ENCODE measurements at regions not wholly inside any gene's neighbourhood (a gene's known extent, or its start where the extent isn't known, plus 50 kb on each side); places are given as distances from the start of the nearest gene placed in this dataset.

- TF ChIP-seq, protein P1, sequence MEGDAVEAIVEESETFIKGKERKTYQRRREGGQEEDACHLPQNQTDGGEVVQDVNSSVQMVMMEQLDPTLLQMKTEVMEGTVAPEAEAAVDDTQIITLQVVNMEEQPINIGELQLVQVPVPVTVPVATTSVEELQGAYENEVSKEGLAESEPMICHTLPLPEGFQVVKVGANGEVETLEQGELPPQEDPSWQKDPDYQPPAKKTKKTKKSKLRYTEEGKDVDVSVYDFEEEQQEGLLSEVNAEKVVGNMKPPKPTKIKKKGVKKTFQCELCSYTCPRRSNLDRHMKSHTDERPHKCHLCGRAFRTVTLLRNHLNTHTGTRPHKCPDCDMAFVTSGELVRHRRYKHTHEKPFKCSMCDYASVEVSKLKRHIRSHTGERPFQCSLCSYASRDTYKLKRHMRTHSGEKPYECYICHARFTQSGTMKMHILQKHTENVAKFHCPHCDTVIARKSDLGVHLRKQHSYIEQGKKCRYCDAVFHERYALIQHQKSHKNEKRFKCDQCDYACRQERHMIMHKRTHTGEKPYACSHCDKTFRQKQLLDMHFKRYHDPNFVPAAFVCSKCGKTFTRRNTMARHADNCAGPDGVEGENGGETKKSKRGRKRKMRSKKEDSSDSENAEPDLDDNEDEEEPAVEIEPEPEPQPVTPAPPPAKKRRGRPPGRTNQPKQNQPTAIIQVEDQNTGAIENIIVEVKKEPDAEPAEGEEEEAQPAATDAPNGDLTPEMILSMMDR (IDR thresholded peaks at IDR 0.05; ENCODE audit: borderline replicate concordance, control extremely low read depth, extremely low read depth, insufficient read depth, missing control alignments): no peak
- in situ Hi-C loops (cut with MboI; ENCODE audit: low sequenced_read_pairs, unreplicated experiment): no loop called here
- DNase-seq (ENCODE audit: low spot score): no peak
These were observed 181.8 kb downstream of the MACC1 start for GRCh38 chr7:20035279-20035875.

DNA sequence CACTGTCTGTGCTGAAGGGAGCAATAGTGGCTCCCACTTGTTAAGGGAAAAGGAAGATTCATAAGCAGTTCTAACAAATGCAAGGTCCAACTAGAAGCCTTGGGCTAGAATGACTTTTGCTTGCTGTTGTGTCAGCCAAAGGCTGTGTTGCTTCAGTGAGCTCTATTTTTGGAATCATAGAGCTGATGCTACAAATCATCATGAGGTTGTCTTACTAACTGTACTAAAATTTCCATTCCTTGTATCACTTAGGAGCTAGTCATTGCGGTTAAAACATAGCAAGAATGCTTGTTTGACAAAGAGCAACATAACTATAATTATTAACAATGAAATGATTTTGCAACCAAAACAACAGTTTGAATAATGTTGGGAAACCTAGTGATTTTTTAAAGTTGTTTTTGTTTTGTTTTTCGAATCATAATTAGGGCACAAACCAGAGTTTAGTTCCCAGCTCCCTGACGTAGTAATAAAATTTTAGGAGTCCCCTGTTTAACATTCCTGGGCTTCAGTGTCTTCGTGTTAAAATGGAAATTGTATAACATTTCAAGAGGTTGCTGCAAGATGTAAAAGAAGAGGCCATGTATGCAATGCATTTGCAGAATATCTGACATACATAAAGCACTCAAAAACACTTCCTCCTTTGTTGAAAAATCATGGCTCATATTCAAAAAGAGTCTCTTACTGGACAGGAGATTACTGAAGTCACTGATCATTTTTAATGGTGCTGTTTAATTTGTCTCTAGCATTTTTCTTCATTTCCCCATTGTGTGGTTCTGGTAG is 183.4 kb downstream of the MACC1 start:
- TF ChIP-seq, protein P1 (IDR thresholded peaks at IDR 0.05; ENCODE audit: borderline replicate concordance, control extremely low read depth, extremely low read depth, insufficient read depth, missing control alignments): no peak
- no peak for DNase-seq (ENCODE audit: low spot score)
- in situ Hi-C loops (cut with MboI; ENCODE audit: low sequenced_read_pairs, unreplicated experiment): no loop called here

DNA sequence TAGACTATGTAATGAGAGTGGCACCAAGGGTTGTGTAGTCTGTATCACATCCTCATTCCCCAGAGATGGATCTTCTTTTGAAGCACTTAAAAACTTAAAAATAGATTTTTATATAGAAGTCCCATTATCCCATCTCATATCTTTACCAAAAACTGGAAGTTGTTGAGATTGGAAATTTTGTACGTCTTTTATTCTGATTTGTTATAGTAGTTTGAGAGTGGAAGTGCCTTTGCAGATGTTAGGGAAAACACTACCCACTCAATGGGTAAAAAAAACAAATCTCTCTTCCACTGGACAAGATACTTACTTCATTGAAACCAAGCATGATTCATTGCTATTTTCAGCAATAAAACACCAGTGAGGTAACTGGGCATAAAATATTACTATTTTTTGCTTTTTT is 184.4 kb downstream of the MACC1 start:
- TF ChIP-seq, protein P1 (IDR thresholded peaks at IDR 0.05; ENCODE audit: borderline replicate concordance, control extremely low read depth, extremely low read depth, insufficient read depth, missing control alignments): no peak
- in situ Hi-C loops (cut with MboI; ENCODE audit: low sequenced_read_pairs, unreplicated experiment): no loop called here

DNA sequence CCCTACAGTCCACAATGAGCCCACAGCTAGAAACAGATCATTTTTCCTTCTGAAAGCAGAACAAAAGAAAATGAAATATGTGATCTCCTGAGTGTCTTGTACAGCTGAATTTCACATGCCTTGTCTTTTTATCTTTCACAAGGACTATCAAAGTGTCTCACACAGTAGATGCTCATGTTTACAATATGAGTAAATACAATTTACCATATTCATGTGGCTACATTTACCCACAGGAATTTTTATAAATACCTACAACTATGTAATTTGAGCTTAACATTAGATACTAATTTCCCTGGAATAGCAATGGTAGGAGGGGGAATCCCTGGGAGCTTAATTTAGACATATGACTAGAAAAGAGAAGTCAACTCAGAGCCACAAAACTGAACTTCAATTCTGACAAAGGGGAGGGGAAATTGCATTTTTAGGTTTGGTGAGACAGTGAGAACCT is 186.2 kb downstream of the MACC1 start:
- TF ChIP-seq, protein P1 (IDR thresholded peaks at IDR 0.05; ENCODE audit: borderline replicate concordance, control extremely low read depth, extremely low read depth, insufficient read depth, missing control alignments): no peak
- in situ Hi-C loops (cut with MboI; ENCODE audit: low sequenced_read_pairs, unreplicated experiment): no loop called here
- DNase-seq (ENCODE audit: low spot score): no peak

More for the DNA sequence above, 184.4 kb downstream of the MACC1 start:
- no peak for DNase-seq (ENCODE audit: low spot score)

DNA sequence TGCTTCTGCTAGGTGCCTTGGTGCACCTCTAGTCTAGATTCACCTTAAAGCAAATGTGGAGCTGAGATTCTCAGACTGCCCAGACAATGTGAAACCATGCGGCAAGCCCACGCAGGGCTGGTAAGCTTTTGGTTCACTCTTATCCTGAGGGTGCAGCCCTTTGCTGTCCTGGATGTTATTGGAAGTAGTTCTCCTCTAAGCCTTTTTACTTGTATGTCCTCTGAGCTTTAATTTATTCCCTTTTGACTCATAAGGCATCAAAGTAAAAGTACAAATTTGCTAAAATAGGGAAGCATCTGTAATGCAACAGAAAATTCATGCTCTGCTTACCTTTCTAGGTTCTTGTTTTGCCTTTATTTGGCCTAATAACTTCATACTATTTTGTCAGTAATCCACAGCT is 186.8 kb downstream of the MACC1 start:
- TF ChIP-seq, protein P1 (IDR thresholded peaks at IDR 0.05; ENCODE audit: borderline replicate concordance, control extremely low read depth, extremely low read depth, insufficient read depth, missing control alignments): no peak
- in situ Hi-C loops (cut with MboI; ENCODE audit: low sequenced_read_pairs, unreplicated experiment): no loop called here
- no peak for DNase-seq (ENCODE audit: low spot score)

DNA sequence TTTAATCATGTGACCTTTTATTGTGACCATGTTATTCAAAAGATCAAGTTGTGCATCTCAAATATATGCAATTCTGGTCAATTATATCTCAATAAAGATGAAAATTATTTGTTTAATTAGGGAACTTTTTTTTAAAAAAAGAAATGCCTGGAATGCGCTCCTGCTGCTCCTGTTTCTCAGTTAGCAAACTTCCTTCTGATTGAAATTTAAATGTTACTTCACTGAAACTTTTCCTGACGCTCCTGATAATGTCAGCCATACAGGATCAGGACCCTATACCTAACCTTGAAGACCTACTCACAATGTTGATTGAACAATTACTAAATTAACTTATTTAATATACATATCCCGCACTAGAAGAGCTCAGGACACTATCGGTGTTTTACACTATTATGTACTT is 190.4 kb downstream of the MACC1 start:
- TF ChIP-seq, protein P1 (IDR thresholded peaks at IDR 0.05; ENCODE audit: borderline replicate concordance, control extremely low read depth, extremely low read depth, insufficient read depth, missing control alignments): no peak
- in situ Hi-C loops (cut with MboI; ENCODE audit: low sequenced_read_pairs, unreplicated experiment): no loop called here
- no peak for DNase-seq (ENCODE audit: low spot score)
